ENCODE measurements at regions not wholly inside any gene's neighbourhood (a gene's known extent, or its start where the extent isn't known, plus 50 kb on each side); places are given as distances from the start of the nearest gene placed in this dataset.
A peak's percentile ranks its signal among the peaks of the same experiment; 100 is the strongest.

DNA sequence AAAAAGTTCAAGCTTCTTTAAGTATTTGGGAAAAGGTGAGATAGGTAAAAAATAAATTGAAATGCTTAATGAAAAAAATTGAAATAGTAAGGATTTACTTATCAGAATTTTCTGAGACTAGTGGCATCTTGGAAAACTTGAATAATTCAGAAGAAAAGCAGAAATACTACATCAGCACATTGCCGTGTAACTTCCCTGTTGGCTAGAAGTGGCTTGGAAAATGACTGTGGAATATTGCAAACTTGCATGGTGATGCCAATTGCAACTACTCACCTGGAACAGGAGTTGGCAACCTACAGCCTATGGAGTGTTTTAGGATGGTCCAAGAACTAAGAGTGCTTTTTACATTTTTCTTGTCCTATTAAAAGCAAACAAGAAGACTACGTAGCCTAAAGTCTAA is 603.5 kb upstream of the VRK2 start:
- DNase-seq (ENCODE audit: low read depth): no peak
- TF ChIP-seq MYC (IDR thresholded peaks at IDR 0.05; ENCODE audit: low read depth, low read length): no peak
- TF ChIP-seq, protein P1, sequence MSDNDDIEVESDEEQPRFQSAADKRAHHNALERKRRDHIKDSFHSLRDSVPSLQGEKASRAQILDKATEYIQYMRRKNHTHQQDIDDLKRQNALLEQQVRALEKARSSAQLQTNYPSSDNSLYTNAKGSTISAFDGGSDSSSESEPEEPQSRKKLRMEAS (IDR thresholded peaks at IDR 0.05; ENCODE audit: low read depth, low read length): no peak
- TF ChIP-seq, protein P2, sequence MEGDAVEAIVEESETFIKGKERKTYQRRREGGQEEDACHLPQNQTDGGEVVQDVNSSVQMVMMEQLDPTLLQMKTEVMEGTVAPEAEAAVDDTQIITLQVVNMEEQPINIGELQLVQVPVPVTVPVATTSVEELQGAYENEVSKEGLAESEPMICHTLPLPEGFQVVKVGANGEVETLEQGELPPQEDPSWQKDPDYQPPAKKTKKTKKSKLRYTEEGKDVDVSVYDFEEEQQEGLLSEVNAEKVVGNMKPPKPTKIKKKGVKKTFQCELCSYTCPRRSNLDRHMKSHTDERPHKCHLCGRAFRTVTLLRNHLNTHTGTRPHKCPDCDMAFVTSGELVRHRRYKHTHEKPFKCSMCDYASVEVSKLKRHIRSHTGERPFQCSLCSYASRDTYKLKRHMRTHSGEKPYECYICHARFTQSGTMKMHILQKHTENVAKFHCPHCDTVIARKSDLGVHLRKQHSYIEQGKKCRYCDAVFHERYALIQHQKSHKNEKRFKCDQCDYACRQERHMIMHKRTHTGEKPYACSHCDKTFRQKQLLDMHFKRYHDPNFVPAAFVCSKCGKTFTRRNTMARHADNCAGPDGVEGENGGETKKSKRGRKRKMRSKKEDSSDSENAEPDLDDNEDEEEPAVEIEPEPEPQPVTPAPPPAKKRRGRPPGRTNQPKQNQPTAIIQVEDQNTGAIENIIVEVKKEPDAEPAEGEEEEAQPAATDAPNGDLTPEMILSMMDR (IDR thresholded peaks at IDR 0.05; ENCODE audit: low read depth, low read length): no peak
- no peak for TF ChIP-seq POLR2A (IDR thresholded peaks at IDR 0.05; ENCODE audit: extremely low read depth, insufficient read length)
- no peak overlapping the region for H3K4me3 ChIP-seq (ENCODE audit: low read depth, low read length)

DNA sequence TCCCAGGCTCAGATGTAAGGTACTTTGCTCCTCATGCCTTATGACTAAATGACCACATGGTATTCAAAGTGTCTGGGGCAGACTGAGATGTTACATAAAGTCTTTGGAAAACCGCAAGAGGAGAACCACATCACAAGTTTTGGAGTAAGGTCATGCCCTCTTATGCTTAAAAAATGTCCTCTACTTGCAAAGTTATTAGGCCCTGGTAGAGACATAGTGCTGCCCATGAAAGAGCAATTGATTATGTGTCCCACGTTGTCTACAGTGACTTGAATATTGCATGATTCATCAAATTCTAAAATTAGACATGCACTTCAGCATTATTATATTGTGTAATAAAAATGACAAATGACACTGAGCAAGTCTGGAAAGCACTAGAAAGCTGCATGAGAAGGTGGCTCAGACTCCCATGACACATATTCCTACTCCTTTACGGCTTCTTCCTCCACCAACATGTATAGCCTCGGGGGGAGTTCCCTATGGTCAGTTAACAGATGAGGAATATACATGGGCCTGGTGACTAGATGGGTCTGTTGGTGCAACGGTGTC is 602.6 kb upstream of the VRK2 start:
- peak; percentile 49 for DNase-seq (ENCODE audit: low read depth)
- H3K4me3 ChIP-seq (ENCODE audit: low read depth, low read length): no peak overlapping the region
- TF ChIP-seq POLR2A (IDR thresholded peaks at IDR 0.05; ENCODE audit: extremely low read depth, insufficient read length) (no peak), MYC (IDR thresholded peaks at IDR 0.05; ENCODE audit: low read depth, low read length) (no peak)

DNA sequence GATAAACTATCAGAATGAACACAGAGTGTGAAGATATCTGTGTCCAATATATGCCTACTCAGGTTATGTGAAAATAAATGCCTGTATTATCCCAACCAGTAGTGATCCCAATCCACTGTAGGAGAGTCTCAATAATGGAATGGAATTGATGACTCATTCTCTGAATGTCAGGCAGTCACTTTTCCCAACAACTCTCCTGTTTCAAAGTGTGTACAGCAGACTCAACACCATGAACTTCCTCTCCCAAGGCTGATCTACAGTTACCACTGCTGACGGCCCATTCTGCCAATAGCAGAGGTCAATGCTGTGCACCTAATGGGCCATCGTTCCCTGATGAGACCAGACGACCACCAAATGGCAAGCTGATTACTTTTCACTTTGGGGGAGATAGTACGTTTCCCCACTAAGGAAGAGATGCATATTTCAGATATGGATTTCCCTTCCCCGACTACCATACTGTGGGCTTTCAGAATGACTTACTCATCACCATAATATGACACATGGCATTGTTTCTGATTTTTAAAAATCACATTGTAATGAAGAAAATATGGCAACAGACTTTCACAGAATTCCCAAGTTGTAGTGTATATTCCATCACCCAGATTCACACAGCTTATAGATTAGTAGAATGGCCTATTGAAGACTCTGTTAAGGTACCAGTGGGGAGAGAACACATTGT is 601.7 kb upstream of the VRK2 start:
- peak; percentile 11 for DNase-seq (ENCODE audit: low read depth)
- TF ChIP-seq MYC (IDR thresholded peaks at IDR 0.05; ENCODE audit: low read depth, low read length): no peak
- no peak for TF ChIP-seq POLR2A (IDR thresholded peaks at IDR 0.05; ENCODE audit: extremely low read depth, insufficient read length)
- TF ChIP-seq, protein P1 (IDR thresholded peaks at IDR 0.05; ENCODE audit: low read depth, low read length): no peak
- TF ChIP-seq, protein P2 (IDR thresholded peaks at IDR 0.05; ENCODE audit: low read depth, low read length): no peak

GRCh38 chr2:57448816-57449215 is 597.8 kb upstream of the VRK2 start:
- H3K4me3 ChIP-seq (ENCODE audit: low read depth, low read length): no peak overlapping the region
- DNase-seq (ENCODE audit: low read depth): no peak
- TF ChIP-seq POLR2A (IDR thresholded peaks at IDR 0.05; ENCODE audit: extremely low read depth, insufficient read length): no peak
- TF ChIP-seq, protein P2 (IDR thresholded peaks at IDR 0.05; ENCODE audit: low read depth, low read length): no peak
- TF ChIP-seq, protein P1 (IDR thresholded peaks at IDR 0.05; ENCODE audit: low read depth, low read length): no peak
- TF ChIP-seq MYC (IDR thresholded peaks at IDR 0.05; ENCODE audit: low read depth, low read length): no peak

More for the DNA sequence above, 601.7 kb upstream of the VRK2 start:
- H3K4me3 ChIP-seq (ENCODE audit: low read depth, low read length): no peak overlapping the region

- DNase-seq (ENCODE audit: low read depth): no peak
- no peak overlapping the region for H3K4me3 ChIP-seq (ENCODE audit: low read depth, low read length)
- no peak for TF ChIP-seq MYC (IDR thresholded peaks at IDR 0.05; ENCODE audit: low read depth, low read length)
- TF ChIP-seq, protein P1 (IDR thresholded peaks at IDR 0.05; ENCODE audit: low read depth, low read length): no peak
- TF ChIP-seq POLR2A (IDR thresholded peaks at IDR 0.05; ENCODE audit: extremely low read depth, insufficient read length): no peak
- TF ChIP-seq, protein P2 (IDR thresholded peaks at IDR 0.05; ENCODE audit: low read depth, low read length): no peak
These were observed 596.4 kb upstream of the VRK2 start for GRCh38 chr2:57450170-57450569.

DNA sequence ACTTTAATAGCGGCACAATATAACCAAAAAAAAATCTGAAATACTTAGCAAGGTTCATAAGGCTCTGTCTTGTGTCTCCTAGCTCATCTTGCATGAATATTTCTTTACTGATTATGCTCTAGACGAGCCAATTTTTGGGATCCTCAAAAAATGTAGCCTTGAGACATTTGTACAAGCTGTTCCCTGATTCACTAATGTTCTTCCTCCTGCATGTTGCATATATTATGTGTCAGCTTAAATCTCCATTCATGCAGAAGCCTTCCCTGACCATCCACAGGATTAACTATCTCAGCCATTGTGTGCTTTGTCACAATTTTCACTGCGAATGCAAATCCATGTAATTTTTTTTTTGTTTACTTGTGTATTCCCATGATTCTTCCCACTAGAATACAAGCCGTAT is 594.0 kb upstream of the VRK2 start:
- no peak for TF ChIP-seq POLR2A (IDR thresholded peaks at IDR 0.05; ENCODE audit: extremely low read depth, insufficient read length)
- TF ChIP-seq, protein P1 (IDR thresholded peaks at IDR 0.05; ENCODE audit: low read depth, low read length): no peak
- TF ChIP-seq, protein P2 (IDR thresholded peaks at IDR 0.05; ENCODE audit: low read depth, low read length): no peak
- no peak for TF ChIP-seq MYC (IDR thresholded peaks at IDR 0.05; ENCODE audit: low read depth, low read length)
- DNase-seq (ENCODE audit: low read depth): no peak
- H3K4me3 ChIP-seq (ENCODE audit: low read depth, low read length): no peak overlapping the region

Data from NB4 (cell line).